GM18951 (cell line): ENCODE measurements at regions not wholly inside any gene's neighbourhood (a gene's known extent, or its start where the extent isn't known, plus 50 kb on each side); places are given as distances from the start of the nearest gene placed in this dataset.

ENCODE experiments used
- POLR2A ChIP-seq: IDR thresholded peaks from 4 replicates; pipeline ENCODE4 v1.6.1; 2011; ENCODE audit warnings: mild to moderate bottlenecking; ENCODE audit not compliant: insufficient read length, insufficient read depth; ENCODE audit errors: extremely low read depth
- in situ Hi-C: fragments of 300-500 bp; cut with MboI; formaldehyde crosslinking; loops from one replicate; pipeline ENCODE4 v1.12.0; 2022; ENCODE audit warnings: low sequenced_read_pairs, mixed read lengths, inconsistent platforms; ENCODE audit not compliant: unreplicated experiment

DNA sequence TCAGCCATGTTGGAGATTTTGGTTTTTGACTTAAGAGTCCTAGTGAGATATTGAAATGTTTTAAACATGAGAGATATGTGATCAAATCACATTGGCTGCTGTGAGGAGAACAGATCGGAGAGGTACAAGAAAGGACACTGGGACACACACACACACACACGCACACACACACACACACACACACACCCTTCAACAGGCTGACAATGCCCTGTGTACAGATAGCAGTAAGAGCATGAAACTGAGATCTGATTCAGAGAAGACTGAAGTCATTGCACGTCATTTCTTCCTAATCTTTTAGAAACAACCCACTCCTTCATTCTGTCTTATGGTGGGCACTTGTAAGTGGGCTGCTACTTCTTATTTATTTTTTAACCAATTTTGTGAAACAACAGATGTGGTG lies 200.5 kb upstream of the E2F8 start:
- in situ Hi-C loops, result no loop called here
- TF ChIP-seq POLR2A, result no peak

- TF ChIP-seq POLR2A, result no peak
- in situ Hi-C loops, result no loop called here
Observed at GRCh38 chr11:19437760-19438159, 197.0 kb upstream of the E2F8 start.

GRCh38 chr11:19436932-19437331 lies 196.2 kb upstream of the E2F8 start:
- TF ChIP-seq POLR2A, result no peak
- in situ Hi-C loops, result no loop called here

- TF ChIP-seq POLR2A, result no peak
- in situ Hi-C loops, result no loop called here
Observed at GRCh38 chr11:19435306-19435989, 194.7 kb upstream of the E2F8 start.

GRCh38 chr11:19433791-19434190 lies 193.0 kb upstream of the E2F8 start:
- in situ Hi-C loops, result no loop called here
- no peak for TF ChIP-seq POLR2A

GRCh38 chr11:19433367-19433766 lies 192.6 kb upstream of the E2F8 start:
- TF ChIP-seq POLR2A, result peak; percentile 35
- in situ Hi-C loops, result no loop called here

GRCh38 chr11:19432370-19433061 lies 191.8 kb upstream of the E2F8 start:
- peak; percentile 48 for TF ChIP-seq POLR2A
- in situ Hi-C loops, result no loop called here

DNA sequence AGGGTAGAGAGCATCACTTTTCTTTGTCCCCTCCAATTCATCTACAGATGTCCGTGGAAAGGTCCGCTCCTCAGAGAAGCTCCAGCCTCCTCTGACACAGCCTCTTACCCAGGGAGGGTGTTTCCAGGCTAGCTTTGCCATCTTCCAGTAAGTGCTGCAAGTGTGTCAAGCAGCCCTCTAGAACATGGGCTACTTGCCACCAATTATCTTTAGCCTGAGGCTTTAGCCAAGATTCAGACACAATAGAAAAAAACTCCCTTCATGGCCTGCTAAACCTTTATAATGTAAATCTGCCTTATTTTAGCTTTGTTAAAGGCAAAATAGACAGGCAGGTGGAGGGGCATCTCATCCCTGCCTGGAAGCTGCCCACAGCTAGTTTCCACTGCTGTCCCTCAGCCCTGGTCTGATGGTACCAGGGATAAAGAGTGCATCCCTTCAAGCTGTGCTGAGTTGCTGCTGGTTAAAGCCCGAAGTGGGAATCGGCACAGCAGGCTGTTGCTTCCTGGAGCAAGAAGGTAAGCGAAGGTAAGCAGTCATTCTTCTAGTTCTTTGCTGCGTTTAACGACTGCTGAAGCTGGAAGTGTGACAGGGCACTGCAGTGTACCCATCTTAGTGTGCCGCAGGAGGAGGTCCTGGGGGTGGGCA lies 190.1 kb upstream of the E2F8 start:
- in situ Hi-C loops, result no loop called here
- no peak for TF ChIP-seq POLR2A

GRCh38 chr11:19430346-19430745 lies 189.6 kb upstream of the E2F8 start:
- no peak for TF ChIP-seq POLR2A
- in situ Hi-C loops, result no loop called here

DNA sequence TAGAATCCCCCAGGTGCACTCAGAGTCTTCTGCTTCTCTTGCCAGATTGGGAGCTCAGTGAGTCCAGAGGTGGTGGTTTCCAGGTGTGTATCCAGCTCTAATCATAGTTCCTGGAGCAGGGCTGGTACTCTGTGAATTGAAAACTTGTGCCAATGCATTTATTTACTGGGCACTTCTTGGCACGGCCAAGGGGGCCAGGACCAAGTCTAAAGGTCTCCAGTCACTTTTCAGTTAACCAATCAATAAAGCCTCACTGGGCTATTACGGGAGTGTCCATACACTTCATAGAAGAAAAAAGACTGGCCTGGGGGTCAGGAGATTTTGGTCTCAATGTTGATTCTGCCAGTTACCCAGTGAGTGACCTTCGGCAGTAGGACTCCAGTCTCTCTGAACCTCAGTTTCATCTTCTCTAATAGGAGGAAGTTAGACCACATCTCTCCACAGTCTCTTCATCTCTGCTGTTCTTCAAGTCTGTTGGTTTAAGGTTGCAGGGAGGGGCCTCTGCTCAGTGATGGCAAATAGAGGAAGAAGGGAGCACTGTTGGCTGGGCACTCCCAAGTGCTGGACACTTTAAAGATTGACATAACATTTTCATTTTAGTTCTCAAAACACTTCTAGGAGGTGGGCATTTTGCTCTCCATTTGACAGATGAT lies 188.5 kb upstream of the E2F8 start:
- TF ChIP-seq POLR2A, result no peak

DNA sequence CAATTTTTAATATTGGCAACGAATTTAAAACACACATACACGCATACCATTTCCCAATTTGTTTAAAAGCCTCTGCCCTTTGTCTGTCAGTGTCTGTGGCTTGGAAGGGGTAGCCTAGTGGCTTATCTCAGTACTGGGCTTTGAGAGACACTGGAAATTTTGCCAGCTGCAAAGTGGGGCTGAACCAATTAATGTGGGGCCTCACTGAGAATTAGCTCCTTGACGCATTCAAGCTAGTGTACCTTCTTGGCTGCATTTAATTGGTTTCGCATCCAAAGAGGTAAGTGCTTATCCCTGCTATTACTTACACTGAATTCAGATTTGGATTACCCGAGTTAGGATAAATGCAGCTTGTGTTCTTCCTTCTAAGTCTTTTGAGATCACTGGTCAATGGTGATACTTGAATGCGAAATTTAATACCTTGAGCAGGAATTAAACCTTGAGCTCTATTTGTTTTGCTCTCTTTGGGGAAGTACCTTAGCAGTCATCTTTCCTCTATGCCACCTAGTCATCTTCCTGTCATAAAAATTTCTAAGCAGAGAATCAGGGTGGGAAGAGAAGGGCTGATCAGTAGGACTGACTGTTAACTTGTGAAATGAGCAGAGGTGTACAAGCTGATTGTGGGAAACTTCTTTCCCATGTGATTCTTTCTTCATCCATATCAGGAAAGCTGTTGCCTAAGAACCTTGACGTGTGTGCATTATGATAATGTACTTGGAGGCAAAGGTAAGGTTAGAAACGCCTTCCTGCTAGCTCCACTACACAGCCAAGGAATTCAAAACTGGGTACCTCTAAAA lies 187.7 kb upstream of the E2F8 start:
- in situ Hi-C loops, result no loop called here
- TF ChIP-seq POLR2A, result no peak

More for the DNA sequence above, 188.5 kb upstream of the E2F8 start:
- in situ Hi-C loops, result no loop called here

- in situ Hi-C loops, result no loop called here
- TF ChIP-seq POLR2A, result no peak
Observed at GRCh38 chr11:19426756-19427403, 186.1 kb upstream of the E2F8 start.
